Endodermal cell (in vitro differentiated cells): ENCODE measurements at regions not wholly inside any gene's neighbourhood (a gene's known extent, or its start where the extent isn't known, plus 50 kb on each side); places are given as distances from the start of the nearest gene placed in this dataset.

Source experiments
- DNase-seq: peaks from one replicate; pipeline ENCODE4 v3.0.0-alpha.2; 2017
- H3K27ac ChIP-seq: 2 replicates; pipeline ENCODE4 v1.5.1; 2013; ENCODE audit warnings: mild to moderate bottlenecking, low read depth, low read length, moderate library complexity
- H3K27me3 ChIP-seq: 2 replicates; pipeline ENCODE4 v1.6.1; 2013; ENCODE audit warnings: mild to moderate bottlenecking, low read length, moderate library complexity; ENCODE audit not compliant: insufficient read depth, control insufficient read depth, poor library complexity, severe bottlenecking
- H3K36me3 ChIP-seq: 2 replicates; pipeline ENCODE4 v1.7.0; 2013; ENCODE audit warnings: mild to moderate bottlenecking, low read length, moderate library complexity; ENCODE audit not compliant: control insufficient read depth, insufficient read depth
- H3K4me1 ChIP-seq: one replicate; pipeline ENCODE4 v1.7.0; 2013; ENCODE audit warnings: low read length; ENCODE audit not compliant: control insufficient read depth, insufficient read depth
- H3K4me3 ChIP-seq: 2 replicates; pipeline ENCODE4 v1.5.1; 2013; ENCODE audit warnings: mild to moderate bottlenecking, low read length, moderate library complexity
- H3K9ac ChIP-seq: 2 replicates; pipeline ENCODE4 v1.6.1; 2013; ENCODE audit warnings: mild to moderate bottlenecking, low read length, moderate library complexity; ENCODE audit not compliant: poor library complexity, severe bottlenecking; ENCODE audit errors: extremely low read depth
- H3K9me3 ChIP-seq: 2 replicates; pipeline ENCODE4 v1.6.1; 2013; ENCODE audit warnings: mild to moderate bottlenecking, low read length, moderate library complexity; ENCODE audit not compliant: control insufficient read depth
- H3K27ac Mint-ChIP-seq: 2 replicates; pipeline ENCODE4 v1.8.0; 2020; ENCODE audit warnings: mixed read lengths
- H3K27me3 Mint-ChIP-seq: 2 replicates; pipeline ENCODE4 v1.8.0; 2021; ENCODE audit warnings: mild to moderate bottlenecking, mixed read lengths; ENCODE audit not compliant: insufficient read depth
- H3K36me3 Mint-ChIP-seq: 2 replicates; pipeline ENCODE4 v1.8.0; 2020; ENCODE audit warnings: low read depth, mixed read lengths
- H3K4me1 Mint-ChIP-seq: 2 replicates; pipeline ENCODE4 v1.8.0; 2020; ENCODE audit warnings: mixed read lengths
- H3K4me3 Mint-ChIP-seq: 2 replicates; pipeline ENCODE4 v1.8.0; 2020; ENCODE audit warnings: mild to moderate bottlenecking, moderate library complexity, mixed read lengths
- H3K9me3 Mint-ChIP-seq: 2 replicates; pipeline ENCODE4 v1.8.0; 2020; ENCODE audit warnings: mild to moderate bottlenecking, mixed read lengths
- CTCF ChIP-seq: fragments of 200-600 bp; sonication (generic); conservative IDR thresholded peaks from 2 replicates; pipeline ENCODE4 v1.5.0; 2021; ENCODE audit warnings: antibody characterized with exemption, mild to moderate bottlenecking
- WGBS, 2 experiments: methylation state at CpG; one replicate each; pipeline versions ENCODE4 v1.1.5 to v1.1.7; 2013; ENCODE audit warnings: missing lambda C conversion rate in 2 of 2, mixed read lengths in 1 of 2; ENCODE audit not compliant: insufficient coverage in 1 of 2, insufficient read length in 1 of 2; 5-methylcytosine and 5-hydroxymethylcytosine counted together

DNA sequence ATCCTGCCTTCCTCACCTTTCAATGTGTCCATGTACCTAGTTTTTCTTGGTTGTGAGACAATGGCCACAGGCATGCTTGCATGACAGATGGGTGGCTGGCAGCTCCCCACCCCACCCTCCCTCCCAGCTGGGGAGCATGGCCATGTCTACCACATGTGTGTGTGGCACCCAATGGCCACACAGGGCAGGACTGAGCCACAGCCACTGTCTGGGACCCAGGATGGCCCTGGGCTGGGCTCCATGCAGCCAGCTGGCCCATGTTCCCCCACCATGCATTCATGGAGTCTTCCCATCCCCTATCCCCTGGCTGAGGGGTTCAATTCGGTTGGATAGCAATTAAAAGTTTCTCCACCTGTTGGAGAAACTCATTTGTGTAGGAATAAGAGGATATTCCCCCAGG lies 566.0 kb upstream of the USP15 start:
- no peaks in the 10 kb centered on the region for H3K27me3 ChIP-seq
- Mint-ChIP-seq H3K4me3 (no peak overlapping the region), H3K9me3 (peaks cover 32% of the 10 kb centered on the region), H3K27me3 (no peaks in the 10 kb centered on the region), H3K4me1 (no peaks in the 10 kb centered on the region), H3K36me3 (no peaks in the 10 kb centered on the region), H3K27ac (no peak overlapping the region)
- no peak overlapping the region for H3K27ac ChIP-seq
- H3K4me3 ChIP-seq: no peak overlapping the region
- H3K9ac ChIP-seq: no peak overlapping the region
- TF ChIP-seq CTCF: no peak
- peaks cover 54% of the 10 kb centered on the region for H3K9me3 ChIP-seq
- 100% methylated on average over 1 of the region's 1 CpG; no CpG with 5 or more reads in 1 of the 2 experiments for WGBS, 2 experiments
- no peaks in the 10 kb centered on the region for H3K4me1 ChIP-seq
- no peak for DNase-seq
- H3K36me3 ChIP-seq: no peaks in the 10 kb centered on the region

DNA sequence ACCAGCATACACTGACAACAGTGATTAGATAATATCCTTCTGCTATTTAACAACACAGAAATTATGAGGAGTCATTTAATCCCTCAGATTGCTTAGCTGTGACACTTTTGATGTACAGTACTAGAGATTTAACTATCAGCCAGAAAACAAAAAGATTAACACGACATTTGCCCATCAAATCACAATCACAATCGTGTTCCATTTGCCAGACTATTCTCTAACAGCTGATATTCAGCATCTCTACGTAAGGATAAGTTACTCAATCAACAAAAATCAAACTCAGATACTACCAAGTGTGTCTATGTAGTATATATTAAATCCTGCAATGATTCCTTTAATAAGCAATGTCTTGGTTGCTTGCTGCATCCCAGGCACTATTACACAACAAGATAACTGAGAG lies 558.7 kb upstream of the USP15 start:
- Histone ChIP-seq H3K9ac (no peak overlapping the region), H3K4me1 (no peaks in the 10 kb centered on the region), H3K27ac (no peak overlapping the region), H3K9me3 (peaks cover 29% of the 10 kb centered on the region), H3K4me3 (no peak overlapping the region), H3K36me3 (no peaks in the 10 kb centered on the region), H3K27me3 (no peaks in the 10 kb centered on the region)
- Mint-ChIP-seq H3K27ac (no peak overlapping the region), H3K36me3 (no peaks in the 10 kb centered on the region), H3K27me3 (no peaks in the 10 kb centered on the region), H3K9me3 (peaks cover 10% of the 10 kb centered on the region), H3K4me1 (no peaks in the 10 kb centered on the region), H3K4me3 (no peak overlapping the region)
- WGBS, 2 experiments: 93 to 100% methylated on average over 2 of the region's 3 CpGs
- no peak for DNase-seq
- no peak for TF ChIP-seq CTCF

- TF ChIP-seq CTCF: no peak
- no peaks in the 10 kb centered on the region for H3K9me3 ChIP-seq
- H3K4me1 ChIP-seq: no peaks in the 10 kb centered on the region
- no CpG with 5 or more reads among the region's 1 CpG for WGBS, 2 experiments
- Mint-ChIP-seq H3K27ac (no peak overlapping the region), H3K4me1 (no peaks in the 10 kb centered on the region), H3K36me3 (no peaks in the 10 kb centered on the region), H3K27me3 (no peaks in the 10 kb centered on the region), H3K4me3 (no peak overlapping the region), H3K9me3 (no peaks in the 10 kb centered on the region)
- no peak for DNase-seq
- H3K27me3 ChIP-seq: no peaks in the 10 kb centered on the region
- no peak overlapping the region for H3K4me3 ChIP-seq
- no peak overlapping the region for H3K27ac ChIP-seq
- no peak overlapping the region for H3K9ac ChIP-seq
- H3K36me3 ChIP-seq: no peaks in the 10 kb centered on the region
Measured at GRCh38 chr12:61706783-61707182, 553.4 kb upstream of the USP15 start.
